ENCODE measurements at regions not wholly inside any gene's neighbourhood (a gene's known extent, or its start where the extent isn't known, plus 50 kb on each side); places are given as distances from the start of the nearest gene placed in this dataset.

GRCh38 chr3:73863546-73864079 is 238.9 kb upstream of the PDZRN3 start:
- TF ChIP-seq, protein P1, sequence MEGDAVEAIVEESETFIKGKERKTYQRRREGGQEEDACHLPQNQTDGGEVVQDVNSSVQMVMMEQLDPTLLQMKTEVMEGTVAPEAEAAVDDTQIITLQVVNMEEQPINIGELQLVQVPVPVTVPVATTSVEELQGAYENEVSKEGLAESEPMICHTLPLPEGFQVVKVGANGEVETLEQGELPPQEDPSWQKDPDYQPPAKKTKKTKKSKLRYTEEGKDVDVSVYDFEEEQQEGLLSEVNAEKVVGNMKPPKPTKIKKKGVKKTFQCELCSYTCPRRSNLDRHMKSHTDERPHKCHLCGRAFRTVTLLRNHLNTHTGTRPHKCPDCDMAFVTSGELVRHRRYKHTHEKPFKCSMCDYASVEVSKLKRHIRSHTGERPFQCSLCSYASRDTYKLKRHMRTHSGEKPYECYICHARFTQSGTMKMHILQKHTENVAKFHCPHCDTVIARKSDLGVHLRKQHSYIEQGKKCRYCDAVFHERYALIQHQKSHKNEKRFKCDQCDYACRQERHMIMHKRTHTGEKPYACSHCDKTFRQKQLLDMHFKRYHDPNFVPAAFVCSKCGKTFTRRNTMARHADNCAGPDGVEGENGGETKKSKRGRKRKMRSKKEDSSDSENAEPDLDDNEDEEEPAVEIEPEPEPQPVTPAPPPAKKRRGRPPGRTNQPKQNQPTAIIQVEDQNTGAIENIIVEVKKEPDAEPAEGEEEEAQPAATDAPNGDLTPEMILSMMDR (IDR thresholded peaks at IDR 0.05 in 8 of 11, conservative IDR thresholded peaks at IDR 0.05 in 3 of 11) = no peak
- TF ChIP-seq POLR2AphosphoS5 (IDR thresholded peaks at IDR 0.05) = no peak
